DMS153 treated with DMSO at 0.1 percent for 48 hours (cell line): ENCODE measurements at regions not wholly inside any gene's neighbourhood (a gene's known extent, or its start where the extent isn't known, plus 50 kb on each side); places are given as distances from the start of the nearest gene placed in this dataset.

Experiments used
- DNase-seq: peaks from one replicate; lab custom pipeline; 2025; ENCODE audit not compliant: unreplicated experiment; lab: John Stamatoyannopoulos, UW

GRCh38 chr12:13843841-13844240 is 137.6 kb downstream of the GRIN2B start:
- no peak for DNase-seq

DNA sequence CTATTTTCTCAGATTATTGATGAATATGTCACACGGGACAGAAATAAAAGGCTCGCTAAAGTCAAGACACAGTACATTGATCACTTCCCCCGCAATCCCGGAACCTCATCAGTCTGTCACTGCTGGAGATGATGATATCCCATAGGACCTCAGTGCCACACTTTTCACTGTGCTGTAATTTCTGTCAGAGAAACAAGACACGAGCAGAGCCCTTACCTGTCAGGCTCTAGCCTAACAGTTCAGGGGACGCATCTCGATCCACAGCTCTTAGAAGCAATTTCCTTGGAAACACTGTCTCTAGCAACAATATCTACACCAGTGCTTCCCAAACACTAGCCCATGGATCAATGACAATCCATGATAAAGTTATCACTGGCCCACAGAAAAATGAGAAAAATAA is 140.0 kb downstream of the GRIN2B start:
- no peak for DNase-seq

DNA sequence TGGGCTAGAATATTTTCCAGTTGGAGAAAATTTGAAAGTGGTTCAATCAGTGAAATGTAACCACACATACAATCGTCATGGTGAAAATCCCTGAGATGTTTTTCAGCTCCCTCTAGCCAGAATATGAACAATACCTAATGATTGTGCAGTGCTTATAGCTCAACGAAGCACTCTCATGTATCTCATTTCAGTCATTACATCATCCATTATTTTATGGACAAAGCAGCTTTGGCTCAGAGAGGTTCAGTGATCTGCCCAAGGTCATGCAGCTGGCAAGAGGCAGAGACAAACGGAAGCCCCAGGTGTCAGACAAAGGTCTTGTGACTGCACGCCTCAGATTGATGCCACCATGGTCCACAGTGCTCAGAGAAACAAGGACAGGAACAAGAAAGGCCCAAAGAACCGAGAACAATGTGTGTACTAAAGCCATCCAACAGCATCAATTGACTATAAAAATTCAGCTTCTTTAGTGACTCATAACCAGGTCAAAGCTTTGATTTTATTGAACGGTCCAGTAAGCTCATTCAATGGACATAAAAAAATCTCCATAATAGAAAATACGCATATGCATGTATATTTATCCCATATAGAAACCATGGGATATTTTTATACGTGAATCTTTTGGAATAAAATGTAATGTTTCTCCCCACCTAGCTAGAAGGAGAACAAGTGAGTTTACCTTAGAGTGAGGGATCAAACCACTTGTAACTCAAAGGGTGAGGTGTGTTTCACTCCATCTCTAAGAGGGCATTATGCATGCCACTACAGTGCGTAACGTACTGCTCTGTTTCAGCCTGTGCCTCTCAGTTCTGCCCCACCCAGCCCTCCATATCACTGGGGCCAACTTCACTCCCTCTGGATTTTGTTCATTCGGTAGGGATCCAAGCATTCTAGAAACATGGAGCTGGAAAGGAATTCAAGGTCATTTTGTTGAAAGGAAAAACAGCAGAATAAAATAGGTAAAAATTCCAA is 141.8 kb downstream of the GRIN2B start:
- no peak for DNase-seq

- no peak for DNase-seq
These were observed 145.3 kb downstream of the GRIN2B start for GRCh38 chr12:13836099-13836498.

DNA sequence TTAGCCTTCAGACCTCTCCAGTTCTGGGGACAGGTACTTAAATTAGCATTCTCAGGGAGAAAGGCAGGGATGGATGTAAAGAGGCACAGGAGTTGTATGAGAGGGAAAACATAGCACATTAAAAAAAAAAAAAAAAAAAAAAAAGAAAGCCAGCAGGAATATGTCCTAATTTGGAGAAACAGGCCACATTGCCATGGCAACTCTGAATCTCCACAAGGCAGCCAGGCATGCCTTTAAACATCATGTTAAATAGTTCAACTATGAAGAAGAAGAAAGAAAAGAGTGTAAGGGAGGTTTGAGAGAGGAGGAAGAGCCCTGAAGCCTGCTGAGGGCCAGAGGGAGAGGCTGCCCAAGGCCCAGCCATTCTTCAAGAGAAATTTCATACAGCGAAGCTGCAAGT is 145.8 kb downstream of the GRIN2B start:
- no peak for DNase-seq

GRCh38 chr12:13834241-13834640 is 147.2 kb downstream of the GRIN2B start:
- no peak for DNase-seq

DNA sequence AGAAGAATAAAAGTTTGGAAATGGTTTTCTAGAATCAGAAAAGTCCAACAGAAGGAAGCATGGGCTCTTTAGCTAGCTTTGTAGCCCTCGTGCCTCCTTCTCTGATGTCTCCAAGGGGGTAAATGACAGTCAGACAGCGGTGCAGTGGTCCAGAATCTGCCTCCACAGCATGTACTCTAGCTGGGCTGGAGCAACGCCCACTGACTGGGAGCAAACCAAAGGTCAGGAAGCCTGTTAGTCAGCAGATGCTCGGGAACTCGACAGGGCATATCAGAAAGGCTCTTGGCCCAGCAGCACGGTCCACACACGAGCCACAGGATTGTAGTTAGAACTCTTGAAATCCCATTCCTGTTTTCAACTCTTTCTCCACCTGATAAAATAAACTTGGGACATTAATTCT is 164.3 kb downstream of the GRIN2B start:
- no peak for DNase-seq

DNA sequence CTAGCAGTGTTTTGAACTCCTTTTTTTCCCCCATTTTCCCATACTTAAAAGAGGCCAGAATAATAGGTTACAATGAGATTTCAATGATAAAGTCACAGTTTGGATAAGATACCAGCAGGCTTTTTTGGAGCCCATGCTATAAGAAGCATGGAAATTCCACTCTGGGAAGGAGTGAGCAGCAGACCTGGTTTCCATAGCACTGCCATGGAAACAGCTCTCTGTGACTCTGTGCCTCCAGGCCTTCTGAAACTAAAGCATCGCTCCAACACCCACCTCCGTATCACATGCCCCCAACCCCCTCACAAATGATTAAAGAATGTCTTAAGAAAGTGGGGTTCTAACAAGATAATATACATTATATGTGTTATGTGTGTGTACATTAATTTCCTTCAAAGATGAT is 165.0 kb downstream of the GRIN2B start:
- DNase-seq: no peak

DNA sequence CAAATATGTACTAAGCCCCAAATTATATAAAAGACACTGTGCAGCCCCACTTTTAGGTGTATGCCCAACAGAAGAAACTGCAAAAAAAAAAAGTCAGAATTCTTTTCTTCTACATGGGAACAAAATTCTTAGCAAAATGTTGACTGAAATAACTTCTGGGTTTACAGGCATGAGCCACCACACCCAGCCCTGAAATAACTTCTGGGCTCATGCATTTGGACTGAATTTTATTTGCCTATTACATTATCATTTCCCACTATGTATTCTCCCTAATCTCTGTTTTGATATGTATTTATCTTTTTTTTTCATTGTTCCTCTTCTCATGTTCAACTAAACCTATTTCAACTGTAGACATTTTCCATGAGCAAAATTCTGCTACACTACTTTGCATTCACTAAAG is 169.2 kb downstream of the GRIN2B start:
- no peak for DNase-seq

GRCh38 chr12:13811061-13811460 is 170.3 kb downstream of the GRIN2B start:
- DNase-seq: no peak

- no peak for DNase-seq
These were observed 176.4 kb downstream of the GRIN2B start for GRCh38 chr12:13805041-13805440.

GRCh38 chr12:13801543-13801942 is 179.9 kb downstream of the GRIN2B start:
- DNase-seq: no peak

- no peak for DNase-seq
These were observed 181.8 kb downstream of the GRIN2B start for GRCh38 chr12:13799574-13799973.

DNA sequence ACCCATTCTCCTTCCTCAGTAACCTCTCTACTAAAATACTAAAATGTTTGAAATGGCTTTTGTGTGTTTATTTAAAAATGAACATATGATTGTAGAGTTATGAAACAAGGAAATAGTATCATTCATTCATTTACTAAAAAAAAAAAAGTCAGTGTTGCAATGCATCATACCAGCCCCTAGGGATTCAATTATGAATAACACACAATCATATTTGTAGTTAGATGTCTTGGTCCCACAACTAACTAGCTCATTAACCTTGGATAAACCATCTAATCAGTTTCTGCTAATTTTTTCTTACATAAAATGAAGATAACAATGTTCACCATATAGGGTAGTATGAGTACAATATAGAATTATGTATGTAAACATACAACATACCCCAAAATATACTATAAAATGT is 183.2 kb downstream of the GRIN2B start:
- DNase-seq: no peak

- no peak for DNase-seq
These were observed 186.7 kb downstream of the GRIN2B start for GRCh38 chr12:13794706-13795105.

DNA sequence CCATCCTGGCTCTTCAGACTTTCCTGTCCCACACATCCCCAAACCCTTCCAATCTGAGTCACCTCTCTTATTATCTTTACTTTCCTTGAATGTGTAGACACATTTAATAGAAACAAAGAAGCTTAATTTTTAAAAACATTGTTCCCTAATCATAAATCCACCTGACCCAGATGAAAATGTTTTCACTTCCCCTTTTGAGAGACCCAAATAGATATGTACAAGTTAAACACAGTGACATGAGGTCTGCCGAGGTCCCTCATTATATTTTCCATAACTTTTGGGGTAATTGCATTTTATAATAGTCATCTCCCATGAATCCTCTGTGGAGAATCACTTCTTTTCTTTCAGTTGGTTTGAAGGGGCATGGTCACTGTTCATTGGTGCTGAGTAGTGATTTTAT is 191.1 kb downstream of the GRIN2B start:
- no peak for DNase-seq

- DNase-seq: no peak
These were observed 192.8 kb downstream of the GRIN2B start for GRCh38 chr12:13788626-13789025.

- DNase-seq: no peak
These were observed 194.8 kb downstream of the GRIN2B start for GRCh38 chr12:13786646-13787045.

GRCh38 chr12:13784504-13784903 is 196.9 kb downstream of the GRIN2B start:
- no peak for DNase-seq

GRCh38 chr12:13780453-13780852 is 200.9 kb downstream of the GRIN2B start:
- DNase-seq: no peak

DNA sequence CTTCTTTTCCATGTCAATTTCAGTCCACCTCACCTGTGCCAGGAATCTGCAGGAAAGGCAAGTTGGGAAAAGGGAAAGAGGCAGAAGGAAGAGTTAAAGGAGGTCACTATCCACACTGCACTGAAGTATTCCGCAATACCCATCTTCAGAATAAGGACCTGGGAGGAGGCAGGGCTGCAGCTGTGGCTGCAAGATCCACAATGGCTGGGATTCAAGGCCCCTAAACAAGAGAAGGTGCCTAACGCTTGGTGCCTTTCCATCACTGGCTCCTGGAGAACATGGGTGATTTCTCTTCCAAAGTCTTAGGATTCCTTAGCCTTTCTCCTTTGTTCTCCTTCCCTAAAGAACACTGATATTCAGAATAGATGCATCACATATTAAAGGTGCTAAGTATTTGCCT is 204.0 kb downstream of the GRIN2B start:
- DNase-seq: no peak

GRCh38 chr12:13772264-13772663 is 209.1 kb downstream of the GRIN2B start:
- DNase-seq: no peak

- DNase-seq: no peak
These were observed 210.8 kb downstream of the GRIN2B start for GRCh38 chr12:13770576-13770975.
